Suppressor macrophage treated with lipopolysaccharide for 1 hour (primary cell): ENCODE measurements at regions not wholly inside any gene's neighbourhood (a gene's known extent, or its start where the extent isn't known, plus 50 kb on each side); places are given as distances from the start of the nearest gene placed in this dataset.
"Not testable (repeated sequence)": the region's sequence is repeated elsewhere in the genome, so short reads cannot be mapped to it uniquely, and the experiment has no call there.

Experiments used
- DNase-seq, 3 donors: peaks; one replicate each; pipeline ENCODE4 v3.0.0-alpha.2; 2020 to 2022

DNA sequence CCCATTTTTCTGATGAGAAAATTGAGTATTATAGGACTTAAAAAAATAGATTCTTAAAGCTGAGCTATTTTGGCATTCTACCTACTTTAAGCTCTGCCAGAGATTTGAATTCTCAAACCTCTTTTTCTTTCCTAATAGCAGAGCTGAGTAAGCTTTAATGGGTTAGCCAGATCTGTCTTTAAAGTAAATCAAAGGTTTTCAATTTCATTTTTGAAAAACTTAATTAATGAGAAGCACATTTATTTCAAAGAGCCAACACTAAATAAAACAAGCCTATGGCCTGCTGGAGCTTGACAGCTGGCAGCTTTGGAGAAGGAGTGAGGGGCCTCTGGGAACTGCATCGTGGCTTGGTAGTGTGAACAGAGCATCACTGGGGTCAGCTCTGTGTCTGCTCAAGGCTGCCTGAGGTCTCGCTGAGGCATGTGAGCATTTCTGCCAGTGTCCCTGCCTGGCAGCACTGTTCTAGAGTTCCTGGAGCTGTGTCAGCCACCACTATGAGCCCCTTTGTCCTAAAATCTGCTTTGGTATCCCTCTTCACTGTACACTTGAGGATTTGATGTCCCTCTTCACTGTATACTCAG is 50.4 kb upstream of the PRSS23 start:
- DNase-seq: no peak

DNA sequence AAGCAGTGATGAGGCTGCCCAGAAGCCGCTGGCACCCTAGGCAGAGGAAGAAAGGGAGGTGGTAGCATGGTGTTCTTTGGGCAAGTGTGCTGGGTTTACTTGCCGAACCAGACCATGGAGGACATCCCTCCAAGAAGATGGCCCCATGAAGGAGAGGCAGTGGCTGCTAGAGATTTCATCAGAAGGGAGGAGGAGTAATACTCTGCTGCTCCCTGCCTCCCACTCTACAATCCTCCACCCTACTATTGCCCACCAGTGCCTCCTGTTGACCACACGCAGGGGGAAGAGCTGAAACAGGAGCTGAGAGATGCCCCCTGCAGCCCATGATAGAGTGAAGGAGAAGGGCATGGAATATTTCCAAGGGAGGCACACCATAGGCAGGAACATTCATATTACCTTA is 51.0 kb upstream of the PRSS23 start:
- no peak for DNase-seq

DNA sequence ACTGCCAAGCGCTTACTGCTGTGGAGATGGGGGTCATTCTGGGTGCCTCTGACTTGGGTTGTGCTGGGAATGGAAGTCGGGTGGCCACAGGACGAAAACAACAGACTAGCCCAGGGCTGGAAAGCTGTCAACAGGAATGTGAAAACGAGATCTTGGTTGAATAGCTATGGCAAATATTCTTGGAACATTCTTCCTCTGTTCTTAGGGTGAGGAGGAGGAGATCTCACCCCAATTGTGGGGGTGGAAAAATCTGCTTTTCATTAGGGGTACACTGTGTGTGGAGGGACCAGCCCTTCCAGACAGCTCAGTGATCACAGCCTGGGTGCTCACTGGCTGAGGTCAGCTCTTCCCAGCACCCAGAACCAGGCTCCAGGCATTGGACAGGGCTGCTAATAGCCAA is 52.0 kb upstream of the PRSS23 start:
- no peak for DNase-seq

DNA sequence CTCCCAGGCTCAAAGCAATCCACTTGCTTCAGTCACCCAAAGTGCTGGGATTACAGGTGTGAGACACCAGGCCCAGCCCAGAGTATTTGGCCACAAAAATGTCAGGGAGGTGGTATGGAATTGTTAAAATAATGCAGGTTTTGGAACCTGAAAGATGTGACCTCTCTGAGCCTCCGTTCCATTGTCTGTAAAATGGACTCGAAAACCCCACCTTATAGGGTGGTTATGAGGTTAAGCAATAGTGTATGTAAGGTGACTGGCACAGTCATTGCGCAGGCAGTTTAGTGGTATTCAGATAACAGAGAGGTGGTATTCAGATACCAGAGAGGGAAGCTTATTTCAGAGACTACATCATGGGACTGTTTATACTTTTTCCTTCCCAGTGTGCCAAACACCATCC is 52.5 kb upstream of the PRSS23 start:
- DNase-seq: no peak

DNA sequence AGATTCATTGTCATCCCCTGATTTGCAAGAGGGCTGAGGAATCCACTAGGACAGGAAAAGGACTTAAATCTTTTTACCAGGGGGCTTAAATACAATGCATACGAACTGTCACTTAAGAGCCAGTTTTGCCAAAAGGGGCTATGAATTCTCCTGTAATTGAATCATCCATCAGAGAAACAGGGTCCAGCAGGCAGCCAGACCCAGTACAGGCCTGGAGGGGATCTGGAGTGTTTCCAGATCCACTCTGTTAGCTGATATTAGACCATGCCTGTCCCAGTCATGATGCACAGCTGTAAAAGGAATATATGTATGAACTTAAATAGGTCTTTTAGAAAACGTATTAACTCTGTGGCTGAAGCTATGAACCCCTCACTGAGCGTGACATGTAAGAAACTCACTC is 53.8 kb upstream of the PRSS23 start:
- DNase-seq: no peak

DNA sequence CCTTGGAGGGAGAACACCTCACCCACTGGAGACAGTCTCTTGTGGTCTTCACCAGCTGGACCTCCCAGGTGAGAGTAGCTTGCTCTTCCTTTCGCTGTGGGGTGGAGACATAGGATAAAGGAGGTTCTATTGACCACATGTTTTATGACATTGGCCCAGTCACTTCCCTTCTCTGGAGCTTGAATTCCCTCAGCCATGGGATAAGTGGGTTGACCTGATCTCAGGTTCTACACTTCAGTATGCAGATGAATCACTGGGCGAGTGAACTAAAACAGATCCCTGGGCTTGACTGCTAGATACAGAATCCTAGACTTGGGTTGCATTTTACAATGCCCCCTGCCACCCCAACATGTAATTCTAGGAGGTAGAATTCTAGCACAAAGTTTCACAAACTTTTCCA is 54.8 kb upstream of the PRSS23 start:
- no peak for DNase-seq

DNA sequence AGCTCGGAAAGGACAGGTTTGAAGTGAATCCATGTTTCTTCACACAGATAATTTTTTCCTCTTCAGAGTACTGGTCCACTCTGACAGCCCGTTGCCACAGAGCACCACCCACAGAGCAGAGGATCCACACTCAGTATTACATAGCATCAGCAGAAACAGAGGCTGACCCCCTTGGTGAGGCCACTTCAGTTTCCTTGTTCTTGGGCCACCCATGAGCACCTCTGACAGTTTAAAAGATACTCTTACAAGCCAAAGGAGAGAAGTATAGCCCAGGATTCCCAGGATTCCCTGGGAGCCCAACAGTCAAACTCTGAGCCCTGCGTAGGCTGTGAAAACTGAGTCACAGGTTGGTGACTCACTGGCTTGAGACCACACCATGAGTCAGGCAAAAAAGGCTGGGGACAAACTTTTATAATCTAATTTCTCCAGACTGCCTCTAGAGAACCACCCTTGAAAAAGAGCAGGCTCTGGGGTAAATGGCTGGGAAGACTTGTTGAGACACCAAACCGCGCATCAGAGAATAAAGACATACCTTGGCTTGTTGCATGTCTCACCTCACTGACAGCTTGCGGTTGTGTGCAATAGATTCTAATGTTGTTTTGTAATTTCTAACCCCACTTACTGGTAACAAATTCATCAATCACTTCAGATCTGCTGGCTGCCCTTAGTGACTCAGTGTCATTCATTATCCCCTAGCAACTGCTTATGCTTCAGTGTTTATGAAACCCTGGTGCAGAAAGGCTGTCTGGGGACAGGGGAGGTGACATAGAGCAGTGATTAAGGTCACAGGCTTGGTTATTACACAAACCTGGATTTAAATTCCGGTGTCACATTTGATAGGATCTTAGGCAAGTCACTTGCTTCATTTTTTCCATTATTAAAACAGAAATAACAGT is 56.9 kb upstream of the PRSS23 start:
- peak; percentile 91 to 96 (median 95) for DNase-seq

DNA sequence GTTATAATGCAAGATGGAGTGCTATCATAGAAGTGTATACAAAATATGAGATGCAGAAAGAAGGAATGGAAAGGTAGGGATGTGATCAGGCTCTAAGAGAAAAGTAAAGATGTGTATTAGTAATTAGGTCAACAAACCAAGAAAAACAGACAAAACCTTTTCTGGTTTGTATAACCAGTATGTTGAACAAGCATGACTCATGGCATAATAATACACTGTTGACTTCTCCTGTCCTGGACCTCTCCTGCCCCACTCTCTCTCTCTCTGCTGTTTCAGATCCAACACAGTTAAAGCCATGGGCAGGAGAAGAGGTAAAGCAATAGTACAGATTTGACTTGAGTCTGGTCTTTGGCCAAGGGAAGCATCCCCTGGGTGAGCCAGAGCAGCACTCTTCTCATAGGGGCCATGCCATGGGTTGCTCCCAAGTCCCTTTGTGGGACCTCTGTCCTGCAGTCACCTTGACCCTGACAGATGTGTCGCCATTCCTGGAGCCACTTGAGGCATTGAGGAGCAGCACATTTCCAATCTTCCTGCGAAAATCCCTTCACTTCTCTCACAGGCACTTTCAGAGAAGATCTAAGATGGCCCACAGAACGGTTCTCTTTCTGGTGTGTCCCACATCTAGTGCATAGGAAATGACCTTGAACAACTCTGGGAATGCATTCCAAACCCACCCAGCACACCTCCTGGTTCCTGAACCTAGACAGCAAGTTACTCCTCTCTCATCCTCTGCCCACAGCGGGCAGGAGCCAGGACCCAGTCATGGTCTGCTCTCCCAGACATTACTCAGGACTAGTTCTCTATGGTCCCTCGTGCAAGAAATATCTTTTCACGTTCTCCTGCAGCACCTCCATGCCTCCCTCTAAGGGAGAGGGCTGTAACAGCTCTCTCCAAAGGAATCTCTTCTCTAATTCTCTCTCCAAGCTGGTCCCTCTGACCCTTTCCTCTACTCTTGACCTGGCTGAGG is 58.2 kb upstream of the PRSS23 start:
- DNase-seq: peak in 1 of 3 donors; percentile 39

DNA sequence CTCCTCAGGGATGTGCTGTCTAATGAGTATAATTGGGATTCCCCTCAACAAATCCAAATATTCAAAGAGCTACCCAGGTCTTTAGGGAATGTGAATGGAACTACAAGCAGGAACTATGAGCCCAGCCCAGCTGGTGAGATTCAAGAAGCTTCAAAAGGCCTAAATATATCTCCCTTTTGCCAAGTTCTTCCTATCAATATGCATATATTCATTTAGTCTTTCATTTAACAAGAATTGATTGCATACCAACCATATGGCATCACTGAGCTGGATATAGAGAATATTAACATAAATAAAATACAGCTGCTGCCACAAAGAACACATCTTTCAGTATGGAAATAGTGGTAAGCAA is 58.9 kb upstream of the PRSS23 start:
- no peak for DNase-seq

DNA sequence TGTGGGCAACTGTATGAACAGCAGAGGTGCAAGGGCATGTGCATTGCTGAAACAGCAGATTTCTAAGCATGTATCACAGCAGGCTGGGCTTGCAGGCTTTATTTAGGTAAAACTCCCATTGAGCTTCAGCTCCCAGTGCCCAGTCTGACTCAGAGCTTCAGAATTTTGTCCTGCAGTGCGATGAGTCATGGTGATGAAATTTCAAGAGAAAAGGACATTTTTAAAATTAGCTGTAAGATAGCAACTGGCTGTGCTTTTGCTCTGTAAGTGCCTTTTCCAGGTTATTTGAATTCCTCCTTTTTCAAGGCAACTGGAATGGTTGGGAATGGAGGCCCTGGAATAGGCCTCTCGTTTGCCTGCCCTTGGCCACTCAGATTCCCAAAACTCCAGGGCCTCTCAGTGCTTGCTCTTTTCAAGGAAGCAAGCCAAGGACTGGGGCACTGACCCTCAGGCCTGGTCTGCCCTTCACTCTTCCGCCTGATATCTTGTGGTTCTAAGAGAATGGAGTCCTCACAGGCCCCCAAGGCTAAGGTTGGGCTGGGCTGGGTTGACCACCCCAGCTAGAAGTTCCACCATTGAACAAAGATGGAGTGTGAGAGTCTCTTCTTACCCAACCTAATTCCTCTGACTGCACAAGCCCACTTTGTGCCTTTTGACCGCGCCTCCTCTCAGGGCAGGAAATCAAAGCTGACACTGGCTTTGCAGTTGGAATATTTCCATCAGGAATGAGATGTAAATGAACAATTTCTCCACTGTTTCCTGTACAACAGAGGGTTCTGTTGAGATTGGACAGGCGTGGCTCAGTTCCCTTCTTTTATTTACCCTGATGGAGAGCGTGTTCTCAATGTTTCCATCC is 59.5 kb upstream of the PRSS23 start:
- peak; percentile 84 to 96 (median 95) for DNase-seq

DNA sequence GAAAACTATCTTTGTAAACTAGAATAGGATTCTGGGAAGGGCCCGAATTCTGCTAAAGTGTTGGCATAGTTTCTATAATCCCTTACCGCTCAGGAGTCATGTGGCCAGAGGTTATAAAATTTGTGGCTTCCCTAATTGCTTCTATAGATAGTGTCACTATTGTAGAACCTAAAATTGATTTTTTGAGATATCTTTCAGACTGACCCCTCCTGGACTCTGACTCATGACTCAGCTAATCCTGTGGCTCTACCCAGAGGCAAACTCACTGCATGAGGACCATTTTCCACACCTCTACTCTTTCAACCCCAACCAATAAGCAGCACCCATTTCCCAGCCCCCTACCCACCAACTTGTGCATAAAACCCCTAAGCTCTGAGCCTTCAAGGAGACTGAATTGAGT is 61.8 kb upstream of the PRSS23 start:
- DNase-seq: no peak

DNA sequence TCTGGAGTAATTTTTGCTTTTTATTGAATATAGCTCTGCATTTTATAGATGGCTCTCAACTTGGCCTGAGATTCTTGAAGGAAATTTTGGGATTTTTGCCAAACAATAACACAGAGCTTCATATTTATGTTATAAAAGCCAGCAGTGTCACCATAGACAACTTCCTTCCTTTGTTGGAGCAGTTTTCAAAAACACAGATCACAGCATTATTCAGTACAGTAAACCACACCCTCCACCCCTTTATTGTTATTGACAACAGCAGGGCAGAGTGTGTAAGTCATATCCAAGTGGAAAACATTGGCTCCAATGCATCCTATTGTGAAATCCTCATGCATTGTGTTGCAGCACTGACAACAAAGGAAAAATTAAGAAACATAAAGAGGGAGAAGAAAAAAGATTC is 62.6 kb upstream of the PRSS23 start:
- no peak for DNase-seq

DNA sequence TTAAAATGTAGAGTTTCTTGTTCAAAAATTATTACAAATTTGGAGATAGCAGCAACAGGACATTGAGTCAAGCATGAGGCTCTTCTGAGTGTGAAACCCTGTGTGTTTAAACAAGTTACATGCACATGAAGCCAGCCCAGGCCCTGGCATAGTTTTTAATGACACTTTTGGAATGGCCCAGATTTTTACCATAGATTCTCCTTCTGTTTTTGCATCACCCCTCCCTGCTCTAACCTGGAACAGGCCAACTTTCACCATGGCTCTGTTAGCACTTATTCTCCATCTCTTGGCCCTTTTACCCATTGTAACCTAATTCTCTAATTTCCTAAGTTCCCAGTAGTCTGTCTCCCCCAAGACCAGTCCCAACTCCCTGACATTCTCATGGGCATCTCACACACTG is 63.1 kb upstream of the PRSS23 start:
- no peak for DNase-seq

DNA sequence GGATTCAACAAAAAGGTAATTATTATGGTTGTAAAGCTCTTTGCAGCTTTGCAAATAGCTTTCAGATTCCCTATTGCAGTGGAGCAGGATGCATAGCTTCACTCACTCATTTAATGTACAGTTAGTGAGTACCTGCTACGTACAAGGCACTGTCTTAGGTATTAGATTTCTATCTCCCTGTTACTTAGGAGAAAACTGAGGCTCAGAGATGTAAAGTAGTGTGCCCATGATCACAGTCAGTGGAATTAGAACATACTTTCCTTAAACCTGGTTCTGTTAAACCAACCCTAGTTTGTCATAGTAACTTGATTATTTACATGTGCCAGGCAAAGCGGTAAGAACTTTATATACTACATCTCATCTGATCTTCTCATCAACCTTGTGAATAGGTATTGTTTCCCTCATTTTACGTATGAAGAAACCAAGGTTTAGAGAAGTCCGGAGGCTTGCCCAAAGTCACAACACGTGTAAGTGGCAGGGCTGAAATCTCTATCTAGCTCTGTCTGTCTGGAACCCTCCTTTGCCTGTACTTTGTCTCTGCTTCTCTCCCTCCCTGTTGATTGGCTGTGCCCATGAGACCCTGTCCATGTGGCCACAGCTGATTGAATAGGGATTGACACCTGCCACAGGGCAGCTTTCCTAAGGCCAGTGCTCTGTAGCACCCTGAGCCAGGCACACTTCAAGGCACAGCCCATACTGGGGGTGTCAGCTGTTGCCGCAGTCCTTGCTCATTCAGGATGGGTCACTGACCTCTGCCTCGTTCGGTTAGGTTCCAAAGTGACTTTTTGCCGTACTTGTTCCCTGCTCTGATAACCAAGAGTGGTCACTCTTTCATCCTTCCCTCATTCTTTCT is 63.8 kb upstream of the PRSS23 start:
- no peak for DNase-seq

DNA sequence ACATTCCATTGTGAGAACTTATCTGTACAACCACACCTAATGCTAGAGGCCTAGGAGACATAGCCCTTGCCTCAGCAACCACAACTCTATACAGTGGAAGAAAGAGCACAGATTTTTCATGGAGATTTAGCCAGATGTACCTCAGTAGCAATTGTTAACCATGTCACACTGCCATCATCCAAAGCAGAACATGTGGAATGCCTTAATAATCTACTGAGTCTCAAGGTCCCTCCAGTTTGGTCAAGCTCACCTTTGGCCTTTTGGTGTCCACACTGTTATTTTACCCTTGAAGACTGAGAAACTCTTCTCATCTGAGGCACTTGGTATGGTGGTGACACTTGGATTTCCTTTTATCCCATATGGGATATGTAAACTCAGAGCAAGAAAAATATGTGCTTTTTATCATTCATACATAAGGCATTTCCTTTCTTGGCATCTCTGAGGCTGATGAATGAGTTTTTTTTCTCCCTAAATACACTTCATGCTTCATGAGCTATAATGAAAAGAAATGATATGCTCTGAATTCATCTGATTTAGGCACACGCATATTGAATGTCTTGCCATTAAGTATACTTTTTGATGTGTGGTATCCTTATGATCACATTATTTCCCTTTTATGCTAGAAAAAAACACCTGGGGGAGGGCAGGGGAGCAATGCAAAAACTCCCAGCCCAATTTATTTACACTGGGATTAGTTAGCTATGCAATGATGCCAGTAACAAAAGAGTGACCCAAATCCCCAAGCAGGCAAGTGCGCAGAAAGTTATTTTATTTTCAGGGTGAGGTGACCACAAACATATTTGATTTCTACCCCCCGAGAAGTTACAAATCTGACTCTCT is 63.3 kb upstream of the ME3 start:
- DNase-seq: no peak

DNA sequence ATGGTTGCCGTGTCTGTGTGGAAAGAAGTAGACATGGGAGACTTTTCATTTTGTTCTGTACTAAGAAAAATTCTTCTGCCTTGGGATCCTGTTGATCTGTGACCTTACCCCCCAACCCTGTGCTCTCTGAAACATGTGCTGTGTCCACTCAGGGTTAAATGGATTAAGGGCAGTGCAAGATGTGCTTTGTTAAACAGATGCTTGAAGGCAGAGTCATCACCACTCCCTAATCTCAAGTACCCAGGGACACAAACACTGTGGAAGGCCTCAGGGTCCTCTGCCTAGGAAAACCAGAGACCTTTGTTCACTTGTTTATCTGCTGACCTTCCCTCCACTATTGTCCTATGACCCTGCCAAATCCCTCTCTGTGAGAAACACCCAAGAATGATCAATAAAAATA is 60.3 kb upstream of the ME3 start:
- not testable (repeated sequence) for DNase-seq

DNA sequence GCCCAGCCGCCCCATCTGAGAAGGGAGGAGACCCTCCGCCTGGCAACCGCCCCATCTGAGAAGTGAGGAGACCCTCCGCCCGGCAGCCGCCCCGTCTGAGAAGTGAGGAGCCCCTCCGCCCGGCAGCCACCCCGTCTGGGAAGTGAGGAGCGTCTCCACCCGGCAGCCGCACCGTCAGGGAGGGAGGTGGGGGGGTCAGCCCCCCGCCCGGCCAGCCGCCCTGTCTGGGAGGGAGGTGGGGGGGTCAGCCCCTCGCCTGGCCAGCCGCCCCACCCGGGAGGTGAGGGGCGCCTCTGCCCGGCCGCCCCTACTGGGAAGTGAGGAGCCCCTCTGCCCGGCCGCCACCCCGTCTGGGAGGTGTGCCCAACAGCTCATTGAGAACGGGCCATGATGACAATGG is 59.9 kb upstream of the ME3 start:
- not testable (repeated sequence) for DNase-seq

DNA sequence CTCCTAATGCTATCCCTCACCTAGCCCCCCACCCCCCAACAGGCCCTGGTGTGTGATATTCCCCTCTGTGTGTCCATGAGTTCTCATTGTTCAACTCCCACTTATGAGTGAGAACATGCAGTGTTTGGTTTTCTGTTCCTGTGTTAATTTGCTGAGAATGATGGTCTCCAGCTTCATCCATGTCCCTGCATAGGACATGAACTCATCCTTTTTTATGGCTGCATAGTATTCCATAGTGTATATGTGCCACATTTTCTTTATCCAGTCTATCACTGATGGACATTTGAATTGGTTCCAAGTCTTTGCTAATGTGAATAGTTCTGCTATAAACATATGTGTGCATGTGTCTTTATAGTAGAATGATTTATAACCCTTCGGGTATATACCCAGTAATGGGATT is 57.2 kb upstream of the ME3 start:
- DNase-seq: not testable (repeated sequence)

DNA sequence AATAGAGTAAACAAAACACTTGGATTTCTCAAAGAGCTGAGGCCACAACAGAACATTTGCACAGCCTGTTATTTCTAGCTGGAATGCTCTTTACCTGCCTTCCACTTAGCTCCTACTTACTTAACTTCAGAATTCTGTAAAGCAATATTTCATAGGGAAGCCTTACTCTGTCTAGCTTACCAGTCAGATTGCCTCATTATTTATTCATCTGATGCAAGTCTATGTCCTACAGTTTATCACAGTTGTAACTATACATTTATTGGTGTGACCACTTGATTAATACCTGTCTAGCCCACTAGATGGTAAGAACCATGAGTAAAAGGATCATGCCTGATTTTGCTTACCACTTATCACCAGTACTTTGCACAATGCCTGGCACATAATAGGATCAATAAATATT is 56.1 kb upstream of the ME3 start:
- no peak for DNase-seq

DNA sequence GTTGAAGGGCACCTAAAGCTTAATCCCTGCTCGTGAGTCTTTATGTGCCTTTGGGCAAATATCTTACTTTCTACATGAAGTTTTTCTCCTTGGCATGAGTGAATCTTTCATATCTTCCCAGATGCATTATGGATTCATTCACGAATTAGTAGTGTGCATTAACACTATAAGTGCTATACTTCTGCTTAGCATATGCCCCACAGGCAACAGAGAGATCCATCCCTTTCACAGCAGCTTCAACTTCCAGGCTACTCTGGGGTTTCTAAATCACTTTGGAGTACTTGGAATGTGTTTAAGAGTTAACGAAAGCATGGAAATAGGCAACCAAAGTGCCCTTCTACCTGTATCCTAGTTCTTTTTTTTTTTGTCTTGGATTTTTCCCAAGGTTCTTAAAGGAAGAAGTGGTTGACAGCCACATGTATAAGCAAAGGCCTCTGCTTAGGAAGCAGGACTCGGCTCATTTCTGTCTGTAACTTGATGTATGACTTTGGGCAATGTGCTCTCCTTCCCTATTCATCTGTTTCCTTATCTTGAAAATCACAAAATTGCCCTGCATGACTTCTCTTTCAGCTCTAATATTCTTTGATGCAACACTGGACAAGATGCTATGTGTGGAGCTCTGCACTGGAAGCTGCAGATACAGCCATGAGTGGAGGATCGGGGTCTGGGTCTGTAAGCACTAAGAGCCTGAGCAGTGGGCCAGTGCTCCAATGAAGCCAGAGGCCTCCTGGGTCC is 54.5 kb upstream of the ME3 start:
- DNase-seq: no peak
